ENCODE measurements at regions not wholly inside any gene's neighbourhood (a gene's known extent, or its start where the extent isn't known, plus 50 kb on each side); places are given as distances from the start of the nearest gene placed in this dataset.
"Not testable (repeated sequence)": the region's sequence is repeated elsewhere in the genome, so short reads cannot be mapped to it uniquely, and the experiment has no call there.

DNA sequence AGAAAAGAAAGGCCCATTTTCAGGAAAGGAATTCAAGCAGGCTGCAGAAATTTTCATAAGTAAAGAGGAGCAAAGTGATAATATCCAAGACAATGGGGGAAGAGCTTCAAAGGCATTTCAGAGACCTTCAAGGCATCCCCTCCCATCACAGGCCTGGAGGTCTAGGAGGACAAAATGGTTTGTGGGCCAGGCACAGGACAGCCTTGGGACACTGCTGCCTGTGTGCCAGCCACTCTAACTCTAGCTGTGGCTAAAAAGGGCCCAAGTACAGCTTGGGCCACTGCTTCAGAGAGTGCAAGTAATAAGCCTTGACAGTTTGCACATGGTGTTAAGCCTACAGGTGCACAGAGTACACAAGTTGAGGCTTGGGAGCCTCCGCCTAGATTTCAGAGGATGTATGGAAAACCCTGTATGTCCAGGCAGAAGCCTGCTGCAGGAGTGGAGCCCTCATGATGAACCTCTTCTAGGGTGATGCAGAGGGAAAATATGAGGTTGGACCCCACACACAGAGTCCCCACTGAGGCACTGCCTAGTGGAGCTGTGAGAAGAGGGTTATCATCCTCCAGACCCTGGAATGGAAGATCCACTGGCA lies 51.8 kb upstream of the ZSWIM5 start:
- no peak overlapping the region for H3K27ac ChIP-seq
- H3K4me3 ChIP-seq, result no peak overlapping the region

DNA sequence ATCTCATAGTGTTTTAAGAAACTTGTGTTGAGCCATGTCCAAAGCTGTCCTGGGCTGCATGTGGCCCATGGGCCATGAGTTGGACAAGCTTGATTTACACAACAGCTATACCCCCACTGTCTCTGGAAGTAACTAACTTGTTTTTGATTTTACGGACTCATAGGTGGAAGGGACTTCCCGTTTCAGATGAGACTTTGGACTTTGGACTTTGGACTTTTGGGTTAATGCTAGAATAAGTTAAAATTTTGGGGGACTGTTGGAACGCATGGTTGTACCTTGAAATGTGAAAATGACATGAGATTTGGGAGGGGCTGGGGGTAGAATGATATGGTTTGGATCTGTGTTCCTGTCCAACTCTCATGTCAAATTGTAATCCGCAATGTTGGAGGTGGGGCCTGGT lies 52.6 kb upstream of the ZSWIM5 start:
- Histone ChIP-seq H3K27ac (no peak overlapping the region), H3K4me3 (no peak overlapping the region)

DNA sequence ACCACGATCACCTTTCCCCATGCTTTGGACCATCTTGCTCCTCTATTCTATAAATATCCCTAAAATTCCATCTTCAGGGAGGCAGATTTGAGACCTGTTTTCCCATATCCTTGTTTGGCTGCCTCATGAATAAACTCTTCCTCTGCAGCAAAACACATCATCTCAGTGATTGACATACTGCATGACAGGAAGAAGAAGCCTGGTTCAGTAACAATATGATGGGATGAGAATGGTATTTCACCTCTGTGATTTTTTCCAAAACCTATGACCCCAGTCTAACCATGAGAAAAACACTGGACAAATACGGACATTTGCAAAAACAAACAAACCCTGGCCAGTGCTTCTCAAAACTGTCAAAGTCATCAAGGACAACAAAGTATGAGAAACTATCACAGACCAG lies 53.8 kb upstream of the ZSWIM5 start:
- Histone ChIP-seq H3K27ac (no peak overlapping the region), H3K4me3 (no peak overlapping the region)

DNA sequence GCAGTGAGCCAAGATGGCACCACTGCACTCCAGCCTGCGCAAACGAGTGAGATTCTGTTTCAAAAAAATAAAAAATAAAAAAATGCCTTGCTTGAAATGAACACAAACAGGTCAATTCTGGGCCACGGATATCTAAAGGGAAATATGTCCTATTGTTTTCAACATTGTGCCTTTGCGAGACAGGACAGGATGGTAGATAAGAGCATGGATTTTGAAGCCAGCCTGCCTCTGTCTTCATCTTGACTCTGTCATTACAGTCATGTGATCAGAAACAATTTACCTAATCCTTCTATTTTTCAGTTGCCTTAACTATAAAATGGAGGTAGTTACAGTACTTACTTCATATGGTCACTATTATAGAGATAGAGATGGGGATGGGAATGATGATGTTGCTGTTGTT lies 56.7 kb upstream of the ZSWIM5 start:
- Histone ChIP-seq H3K4me3 (no peak overlapping the region), H3K27ac (no peak overlapping the region)

GRCh38 chr1:45265244-45265643 lies 58.8 kb upstream of the ZSWIM5 start:
- H3K27ac ChIP-seq, result no peak overlapping the region
- H3K4me3 ChIP-seq, result no peak overlapping the region

DNA sequence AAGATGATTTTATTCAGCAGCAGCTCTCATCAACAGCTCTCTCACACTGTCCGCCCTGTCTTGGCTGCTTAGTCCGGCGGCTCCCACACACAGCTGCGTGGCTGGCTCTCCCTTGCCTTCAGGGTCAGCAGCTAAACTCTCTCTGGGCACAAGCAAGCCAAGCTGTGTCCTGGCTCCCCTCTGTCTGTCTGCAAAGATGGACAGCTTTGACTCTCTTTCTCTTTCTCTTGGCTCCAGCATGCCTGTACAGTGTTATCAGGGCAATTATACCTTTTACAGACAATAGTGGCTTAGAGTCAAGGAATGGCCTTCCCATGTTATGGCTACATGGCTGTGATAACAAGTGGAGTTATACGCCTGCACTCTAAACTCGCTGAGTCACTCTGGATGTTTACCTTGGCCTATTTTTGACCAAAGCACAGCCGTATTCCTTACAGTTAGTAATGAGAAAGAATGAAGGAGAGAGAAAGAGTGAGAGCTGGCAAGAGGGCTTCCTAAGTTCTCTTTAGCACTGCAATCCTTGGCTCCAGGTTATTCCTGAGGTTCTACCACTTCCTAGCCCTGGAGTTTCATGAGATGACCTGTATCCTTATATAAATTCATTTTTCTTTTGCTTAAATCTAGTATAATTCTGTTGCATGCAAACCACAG lies 59.9 kb upstream of the ZSWIM5 start:
- H3K4me3 ChIP-seq, result no peak overlapping the region
- H3K27ac ChIP-seq, result peak overlapping the region in 1 of 21 experiments; percentile 8

DNA sequence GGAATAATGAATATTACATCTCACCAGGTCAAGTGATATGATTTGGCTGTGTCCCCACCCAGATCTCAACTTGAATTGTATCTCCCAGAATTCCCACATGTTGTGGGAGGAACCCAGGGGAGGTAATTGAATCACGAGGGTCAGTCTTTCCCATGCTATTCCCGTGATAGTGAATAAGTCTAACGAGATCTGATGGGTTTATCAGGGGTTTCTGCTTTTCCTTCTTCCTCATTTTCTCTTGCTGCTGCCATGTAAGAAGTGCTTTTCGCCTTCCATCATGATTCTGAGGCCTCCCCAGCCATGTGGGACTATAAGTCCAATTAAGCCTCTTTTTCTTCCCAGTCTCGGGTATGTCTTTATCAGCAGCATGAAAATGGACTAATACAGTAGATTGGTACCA lies 58.4 kb upstream of the HPDL start:
- H3K27ac ChIP-seq, H3K4me3 ChIP-seq: not testable (repeated sequence)

DNA sequence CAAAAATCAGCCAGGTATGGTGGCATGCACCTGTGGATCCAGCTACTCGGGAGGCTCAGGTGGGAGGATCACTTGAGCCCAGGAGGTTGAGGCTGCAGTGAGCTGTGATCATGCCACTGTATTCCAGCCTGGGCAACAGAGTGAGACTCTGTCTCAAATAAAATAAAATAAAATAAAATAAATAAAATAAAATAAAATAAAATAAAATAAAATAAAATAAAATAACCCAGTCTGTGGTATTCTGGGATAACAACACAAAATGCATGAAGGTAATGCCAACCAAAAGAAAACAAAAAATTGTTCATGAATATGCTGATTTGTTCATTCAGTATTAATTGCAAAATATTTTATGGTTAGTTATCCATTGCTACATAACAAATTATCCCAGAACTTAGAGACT lies 54.4 kb upstream of the HPDL start:
- H3K4me3 ChIP-seq, result not testable (repeated sequence)
- peak overlapping the region in 1 of 21 experiments; percentile 2 for H3K27ac ChIP-seq

GRCh38 chr1:45272913-45273371 lies 53.8 kb upstream of the HPDL start:
- H3K4me3 ChIP-seq, result no peak overlapping the region

GRCh38 chr1:45275054-45275453 lies 51.6 kb upstream of the HPDL start:
- no peak overlapping the region for H3K27ac ChIP-seq

More at GRCh38 chr1:45272913-45273371, 53.8 kb upstream of the HPDL start:
- peak overlapping the region in 1 of 21 experiments; percentile 2 for H3K27ac ChIP-seq

More at GRCh38 chr1:45275054-45275453, 51.6 kb upstream of the HPDL start:
- H3K4me3 ChIP-seq, result no peak overlapping the region
